Stimulated activated memory B cell treated with anti-CD40 and anti-IgM and Interleukin-4, amounts not matched to agents 10 μg/mL and 1 μg/mL and 100 μg/mL, for 72 hours (primary cell): ENCODE measurements at regions not wholly inside any gene's neighbourhood (a gene's known extent, or its start where the extent isn't known, plus 50 kb on each side); places are given as distances from the start of the nearest gene placed in this dataset.

Experiments
- ATAC-seq: fragments of 150-1000 bp; cut with Tn5 transposase; 2 replicates; pipeline ENCODE4 v1.10.0; 2021
- H3K27ac Mint-ChIP-seq: one replicate; pipeline ENCODE4 v1.8.0; 2022; ENCODE audit warnings: mild to moderate bottlenecking, mixed read lengths
- H3K27me3 Mint-ChIP-seq: one replicate; pipeline ENCODE4 v1.8.0; 2022; ENCODE audit warnings: mixed read lengths
- H3K36me3 Mint-ChIP-seq: one replicate; pipeline ENCODE4 v1.8.0; 2022; ENCODE audit warnings: mixed read lengths
- H3K4me1 Mint-ChIP-seq: one replicate; pipeline ENCODE4 v1.8.0; 2022; ENCODE audit warnings: mixed read lengths
- H3K4me3 Mint-ChIP-seq: one replicate; pipeline ENCODE4 v1.8.0; 2022; ENCODE audit warnings: mild to moderate bottlenecking, moderate library complexity, mixed read lengths
- H3K9me3 Mint-ChIP-seq: one replicate; pipeline ENCODE4 v1.8.0; 2022; ENCODE audit warnings: mixed read lengths

DNA sequence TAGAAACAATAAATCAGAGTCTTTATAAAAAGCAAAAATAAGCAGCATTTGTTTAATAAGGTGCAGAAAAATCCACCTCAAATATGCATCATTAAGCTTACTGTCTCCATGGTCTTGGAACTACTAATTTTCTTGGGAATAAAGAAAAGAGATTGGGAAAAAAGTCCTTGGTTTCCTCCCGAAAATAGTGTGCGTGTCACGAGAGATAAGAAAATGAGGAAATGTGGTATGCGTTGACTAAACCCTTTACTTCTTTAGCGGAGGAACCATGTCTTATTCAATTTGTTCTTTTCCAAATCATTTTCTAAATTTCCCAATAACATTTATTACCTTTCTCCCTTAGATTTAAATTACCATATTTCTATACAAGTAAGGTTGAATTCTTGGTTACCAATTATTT is 54.1 kb upstream of the HBS1L start:
- ATAC-seq: no peak
- peaks cover 48% of the 10 kb centered on the region for H3K27me3 Mint-ChIP-seq
- H3K4me3 Mint-ChIP-seq: no peak overlapping the region
- no peak overlapping the region for H3K27ac Mint-ChIP-seq
- peaks cover 7% of the 10 kb centered on the region for H3K4me1 Mint-ChIP-seq
- H3K9me3 Mint-ChIP-seq: no peaks in the 10 kb centered on the region
- peaks cover 6% of the 10 kb centered on the region for H3K36me3 Mint-ChIP-seq

DNA sequence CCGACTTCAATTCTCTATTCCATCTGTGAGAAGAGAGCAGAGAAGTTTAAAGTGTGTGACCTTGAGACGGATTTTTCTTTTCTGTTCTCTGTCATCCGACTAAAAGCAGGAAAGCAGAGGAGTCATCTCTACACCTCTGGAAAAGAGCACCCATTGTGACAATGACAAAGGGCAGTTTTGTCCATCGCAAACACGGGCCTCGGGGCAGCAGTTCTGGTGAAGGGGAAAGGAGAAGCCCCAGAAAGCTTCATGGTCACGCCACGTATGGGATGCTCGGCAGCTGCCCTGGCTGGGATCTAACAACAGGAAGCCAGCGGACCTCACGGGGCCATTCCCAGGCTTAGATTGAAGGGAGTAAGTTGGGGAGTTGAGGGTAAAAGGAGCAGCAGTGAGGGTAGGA is 52.0 kb upstream of the HBS1L start:
- ATAC-seq: no peak
- Mint-ChIP-seq H3K27ac (no peak overlapping the region), H3K9me3 (no peaks in the 10 kb centered on the region), H3K27me3 (peaks cover 29% of the 10 kb centered on the region), H3K36me3 (no peaks in the 10 kb centered on the region), H3K4me3 (no peak overlapping the region), H3K4me1 (peaks cover 6% of the 10 kb centered on the region)

DNA sequence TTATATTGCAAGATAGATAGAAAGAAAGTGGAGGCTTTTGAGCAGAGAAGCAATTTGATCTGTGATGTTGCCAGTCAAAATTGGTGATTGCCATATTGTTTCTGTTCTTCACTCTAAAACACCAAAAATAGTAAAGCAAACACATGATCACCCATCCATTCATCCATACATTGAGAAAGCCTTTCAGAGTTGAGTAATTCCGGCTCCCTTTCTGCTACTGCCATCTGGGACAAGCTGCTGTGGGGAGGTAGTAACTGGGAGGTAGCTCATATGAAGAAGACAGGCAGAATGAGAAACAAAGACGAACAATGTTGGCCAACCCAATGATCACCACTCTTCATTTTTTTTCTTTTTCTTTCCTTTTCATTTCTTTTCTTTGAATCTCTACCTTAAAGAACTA is 51.1 kb upstream of the HBS1L start:
- Mint-ChIP-seq H3K9me3 (no peaks in the 10 kb centered on the region), H3K36me3 (no peaks in the 10 kb centered on the region), H3K4me3 (no peak overlapping the region), H3K4me1 (peaks cover 6% of the 10 kb centered on the region), H3K27ac (no peak overlapping the region), H3K27me3 (peaks cover 20% of the 10 kb centered on the region)
- no peak for ATAC-seq

DNA sequence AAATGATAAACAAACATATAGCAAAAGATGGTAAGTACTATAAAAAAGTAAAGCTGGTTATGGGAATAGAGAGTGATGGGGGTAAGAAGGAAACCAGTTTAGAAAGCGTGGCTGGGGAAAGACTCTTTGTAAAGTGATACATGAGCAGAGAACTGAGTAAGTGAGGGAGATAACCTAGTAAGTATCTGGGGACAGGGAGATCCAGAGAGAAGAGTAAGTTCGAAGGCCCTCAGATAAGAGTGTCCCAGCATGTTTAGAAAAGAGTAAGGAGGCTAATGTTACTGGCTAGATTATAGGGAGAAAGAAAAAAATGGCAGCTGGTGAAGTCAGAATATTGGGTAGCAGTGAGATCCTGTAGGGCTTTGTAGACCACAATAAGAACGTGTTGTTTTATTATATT is 50.7 kb upstream of the HBS1L start:
- Mint-ChIP-seq H3K27ac (no peak overlapping the region), H3K9me3 (no peaks in the 10 kb centered on the region), H3K27me3 (peaks cover 20% of the 10 kb centered on the region), H3K4me3 (no peak overlapping the region), H3K4me1 (peaks cover 6% of the 10 kb centered on the region), H3K36me3 (no peaks in the 10 kb centered on the region)
- ATAC-seq: no peak
